ENCODE measurements at regions not wholly inside any gene's neighbourhood (a gene's known extent, or its start where the extent isn't known, plus 50 kb on each side); places are given as distances from the start of the nearest gene placed in this dataset.
"Not testable (repeated sequence)": the region's sequence is repeated elsewhere in the genome, so short reads cannot be mapped to it uniquely, and the experiment has no call there.

DNA sequence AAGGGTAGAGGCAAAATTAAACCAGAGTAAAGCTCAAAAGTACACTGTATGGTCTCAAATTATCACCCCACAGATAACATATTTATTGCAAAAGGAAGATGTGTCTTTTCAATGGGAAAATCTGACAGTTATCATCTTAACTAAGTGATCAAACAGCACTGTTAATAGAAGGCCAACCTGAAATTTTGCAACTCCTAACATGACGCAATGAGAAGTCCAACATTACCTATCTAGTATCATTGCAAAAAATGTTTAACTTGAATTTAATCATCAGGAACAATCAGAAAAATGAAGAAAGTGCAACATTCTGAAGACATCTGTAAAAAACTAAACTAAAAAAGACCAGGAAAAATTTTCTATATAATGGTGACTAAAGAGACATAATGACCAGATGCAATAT, 156.7 kb upstream of the POGK start:
- H3K79me2 ChIP-seq (ENCODE audit: control insufficient read depth, insufficient read depth, low read length) = no peaks in the 10 kb centered on the region
- H3K4me3 ChIP-seq (replicated peaks in 1 of 3; ENCODE audit: insufficient read depth in 1 of 3, low read depth in 1 of 3, low read length in 3 of 3) = no peak overlapping the region
- H3K36me3 ChIP-seq (ENCODE audit: control insufficient read depth in 2 of 2, extremely low read depth in 1 of 2, insufficient read depth in 2 of 2, low read length in 2 of 2) = no peaks in the 10 kb centered on the region
- dilution Hi-C loops (cut with MboI; ENCODE audit: extremely low pct_ligation_motif_present, low sequenced_read_pairs) (no loop called here), intact Hi-C loops (cut with micrococcal nuclease) (no loop called here)
- no peak overlapping the region for H3K9ac ChIP-seq (replicated peaks; ENCODE audit: extremely low read depth, insufficient read depth, low read length)
- no peaks in the 10 kb centered on the region for H3K4me1 ChIP-seq (ENCODE audit: control insufficient read depth, extremely low read depth, insufficient read depth, low read length)
- no peak for FAIRE-seq
- H3K9me3 ChIP-seq (replicated peaks; ENCODE audit: control insufficient read depth, insufficient read depth, low read length) = no peaks in the 10 kb centered on the region
- H3K4me2 ChIP-seq (ENCODE audit: insufficient read depth, low read length) = no peak overlapping the region
- H3K27ac ChIP-seq (ENCODE audit: insufficient read depth, low read depth, low read length) = no peak overlapping the region
- no peak overlapping the region for H2AFZ ChIP-seq (ENCODE audit: low read depth, low read length)
- DNase-seq (ENCODE audit: low read depth, low spot score) = no peak
- CTCF ChIA-PET = no interaction called here
- BruUV-seq (replicated peaks) = no TSS peak
- TF ChIP-seq FOS (IDR thresholded peaks at IDR 0.05; ENCODE audit: borderline replicate concordance, insufficient read depth, low read length) (no peak), POLR2AphosphoS5 (IDR thresholded peaks at IDR 0.05; ENCODE audit: insufficient read depth, low read depth, low read length) (no peak), GATA2 (IDR thresholded peaks at IDR 0.05; ENCODE audit: insufficient read depth, insufficient read length, low read depth, low read length) (no peak), POLR2A (IDR thresholded peaks at IDR 0.05; ENCODE audit: low read depth, low read length) (no peak), JUN (IDR thresholded peaks at IDR 0.05; ENCODE audit: borderline replicate concordance, insufficient read depth, insufficient read length, low read depth) (no peak), MYC (IDR thresholded peaks at IDR 0.05; ENCODE audit: low read depth, low read length) (no peak), EZH2 (IDR thresholded peaks at IDR 0.05; ENCODE audit: borderline replicate concordance, low read depth, low read length, severe bottlenecking) (no peak)
- TF ChIP-seq, protein P1, sequence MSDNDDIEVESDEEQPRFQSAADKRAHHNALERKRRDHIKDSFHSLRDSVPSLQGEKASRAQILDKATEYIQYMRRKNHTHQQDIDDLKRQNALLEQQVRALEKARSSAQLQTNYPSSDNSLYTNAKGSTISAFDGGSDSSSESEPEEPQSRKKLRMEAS (IDR thresholded peaks at IDR 0.05; ENCODE audit: insufficient read depth, insufficient read length) = no peak
- TF ChIP-seq, protein P2, sequence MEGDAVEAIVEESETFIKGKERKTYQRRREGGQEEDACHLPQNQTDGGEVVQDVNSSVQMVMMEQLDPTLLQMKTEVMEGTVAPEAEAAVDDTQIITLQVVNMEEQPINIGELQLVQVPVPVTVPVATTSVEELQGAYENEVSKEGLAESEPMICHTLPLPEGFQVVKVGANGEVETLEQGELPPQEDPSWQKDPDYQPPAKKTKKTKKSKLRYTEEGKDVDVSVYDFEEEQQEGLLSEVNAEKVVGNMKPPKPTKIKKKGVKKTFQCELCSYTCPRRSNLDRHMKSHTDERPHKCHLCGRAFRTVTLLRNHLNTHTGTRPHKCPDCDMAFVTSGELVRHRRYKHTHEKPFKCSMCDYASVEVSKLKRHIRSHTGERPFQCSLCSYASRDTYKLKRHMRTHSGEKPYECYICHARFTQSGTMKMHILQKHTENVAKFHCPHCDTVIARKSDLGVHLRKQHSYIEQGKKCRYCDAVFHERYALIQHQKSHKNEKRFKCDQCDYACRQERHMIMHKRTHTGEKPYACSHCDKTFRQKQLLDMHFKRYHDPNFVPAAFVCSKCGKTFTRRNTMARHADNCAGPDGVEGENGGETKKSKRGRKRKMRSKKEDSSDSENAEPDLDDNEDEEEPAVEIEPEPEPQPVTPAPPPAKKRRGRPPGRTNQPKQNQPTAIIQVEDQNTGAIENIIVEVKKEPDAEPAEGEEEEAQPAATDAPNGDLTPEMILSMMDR (IDR thresholded peaks at IDR 0.05; ENCODE audit: extremely low read depth in 1 of 2, insufficient read depth in 1 of 2, low read depth in 1 of 2, low read length in 2 of 2) = no peak
- no peaks in the 10 kb centered on the region for H3K27me3 ChIP-seq (ENCODE audit: control insufficient read depth in 2 of 2, insufficient read depth in 2 of 2, low read length in 2 of 2)
- no peaks in the 10 kb centered on the region for H3K9me1 ChIP-seq (replicated peaks; ENCODE audit: control insufficient read depth, extremely low read depth, insufficient read depth, low read length)
- H4K20me1 ChIP-seq (replicated peaks; ENCODE audit: control insufficient read depth, extremely low read depth, insufficient read depth, low read length) = no peaks in the 10 kb centered on the region
- POLR2A ChIA-PET = no interaction called here

DNA sequence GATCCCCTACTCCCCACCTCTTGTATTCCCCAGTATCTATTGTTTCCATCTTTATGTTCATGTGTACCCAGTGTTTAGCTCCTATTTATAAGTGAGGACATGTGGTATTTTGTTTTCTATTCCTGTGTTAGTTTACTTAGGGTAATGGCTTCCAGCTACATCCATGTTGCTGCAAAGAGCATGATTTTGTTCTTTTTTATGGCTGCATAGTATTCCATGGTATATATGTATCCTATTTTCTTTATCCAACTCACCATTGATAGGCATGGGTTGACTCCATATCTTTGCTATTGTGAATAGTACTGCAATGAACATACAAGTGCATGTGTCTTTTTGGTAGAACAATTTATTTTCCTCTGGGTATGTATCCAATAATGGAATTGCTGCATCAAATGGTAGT, 154.6 kb upstream of the POGK start:
- H3K4me1 ChIP-seq (ENCODE audit: control insufficient read depth, extremely low read depth, insufficient read depth, low read length); H3K9ac ChIP-seq (replicated peaks; ENCODE audit: extremely low read depth, insufficient read depth, low read length); CTCF ChIA-PET; H3K27me3 ChIP-seq (ENCODE audit: control insufficient read depth in 2 of 2, insufficient read depth in 2 of 2, low read length in 2 of 2); H3K9me1 ChIP-seq (replicated peaks; ENCODE audit: control insufficient read depth, extremely low read depth, insufficient read depth, low read length); H3K79me2 ChIP-seq (ENCODE audit: control insufficient read depth, insufficient read depth, low read length); DNase-seq (ENCODE audit: low read depth, low spot score); intact Hi-C loops (cut with micrococcal nuclease); H3K9me3 ChIP-seq (replicated peaks; ENCODE audit: control insufficient read depth, insufficient read depth, low read length); H3K4me2 ChIP-seq (ENCODE audit: insufficient read depth, low read length); H3K4me3 ChIP-seq (replicated peaks in 1 of 3; ENCODE audit: insufficient read depth in 1 of 3, low read depth in 1 of 3, low read length in 3 of 3); H3K27ac ChIP-seq (ENCODE audit: insufficient read depth, low read depth, low read length); dilution Hi-C loops (cut with MboI; ENCODE audit: extremely low pct_ligation_motif_present, low sequenced_read_pairs); H2AFZ ChIP-seq (ENCODE audit: low read depth, low read length); BruUV-seq (replicated peaks); FAIRE-seq; H4K20me1 ChIP-seq (replicated peaks; ENCODE audit: control insufficient read depth, extremely low read depth, insufficient read depth, low read length); H3K36me3 ChIP-seq (ENCODE audit: control insufficient read depth in 2 of 2, extremely low read depth in 1 of 2, insufficient read depth in 2 of 2, low read length in 2 of 2); POLR2A ChIA-PET: not testable (repeated sequence)

Data from endothelial cell of umbilical vein (primary cell).